K562 (cell line): ENCODE measurements at regions not wholly inside any gene's neighbourhood (a gene's known extent, or its start where the extent isn't known, plus 50 kb on each side); places are given as distances from the start of the nearest gene placed in this dataset.

Source experiments
- BMI1 ChIP-seq: fragments of 150-350 bp; IDR thresholded peaks from 2 replicates; pipeline ENCODE4 v1.6.1; 2014; ENCODE audit warnings: low read length
- ELK3 ChIP-seq: fragments of 450-650 bp; formaldehyde crosslinking; IDR thresholded peaks from 2 replicates; pipeline ENCODE4 v1.4.0; 2020; ENCODE audit warnings: mild to moderate bottlenecking
- FOXP1 ChIP-seq: sonication (generic); formaldehyde crosslinking; IDR thresholded peaks from 2 replicates; pipeline ENCODE4 v1.8.0; 2022; ENCODE audit warnings: mild to moderate bottlenecking, missing genetic modification reagents
- GABPB1 ChIP-seq: sonication (generic); formaldehyde crosslinking; IDR thresholded peaks from 2 replicates; pipeline ENCODE4 v1.8.0; 2022; ENCODE audit warnings: mild to moderate bottlenecking, missing genetic modification reagents
- MAFG ChIP-seq: fragments of 450-650 bp; conservative IDR thresholded peaks from 2 replicates; pipeline ENCODE4 v1.6.1; 2016; ENCODE audit warnings: missing genetic modification characterization, missing compliant biosample characterization
- MAX ChIP-seq: sonication (generic); formaldehyde crosslinking; IDR thresholded peaks from 2 replicates; pipeline ENCODE4 v1.9.0; 2022; ENCODE audit warnings: mild to moderate bottlenecking, missing genetic modification reagents
- THAP7 ChIP-seq: fragments of 250-450 bp; sonication (Bioruptor Pico); IDR thresholded peaks from 2 replicates; pipeline ENCODE4 v1.5.0; 2021
- ZNF280A ChIP-seq: fragments of 450-650 bp; IDR thresholded peaks from 2 replicates; pipeline ENCODE4 v1.6.1; 2018; ENCODE audit warnings: mild to moderate bottlenecking, low read depth; ENCODE audit not compliant: partially characterized antibody
- ZNF639 ChIP-seq, 2 experiments: fragments of 200-800 bp in 1 of 2; sonication (Bioruptor generic) in 1 of 2; sonication (generic) in 1 of 2; formaldehyde crosslinking in 1 of 2; IDR thresholded peaks in 1 of 2; conservative IDR thresholded peaks in 1 of 2; 2 replicates each; pipeline versions ENCODE4 v1.5.0 to v1.6.1; 2016 to 2020; ENCODE audit warnings: missing compliant biosample characterization in 1 of 2, missing genetic modification characterization in 1 of 2, missing genetic modification reagents in 1 of 2
- ZNF668 ChIP-seq: fragments of 250-450 bp; sonication (Bioruptor Pico); IDR thresholded peaks from 2 replicates; pipeline ENCODE4 v1.8.0; 2022; ENCODE audit warnings: mild to moderate bottlenecking, inconsistent platforms

GRCh38 chr16:79923431-79923830 lies 322.9 kb upstream of the MAF start (continued):
- TF ChIP-seq THAP7 (CRISPR knock-in tag) (no peak), ZNF668 (CRISPR knock-in tag) (no peak), BMI1 (no peak), ZNF280A (no peak), MAFG (tag) (peak; percentile 60; the same call in 1 of the 2 replicates), FOXP1 (CRISPR knock-in tag) (no peak), ZNF639 (CRISPR knock-in tag; conservative IDR thresholded peaks at IDR 0.05 in 1 of 2, IDR thresholded peaks at IDR 0.05 in 1 of 2) (no peak), ELK3 (CRISPR knock-in tag) (no peak), GABPB1 (no peak), MAX (CRISPR knock-in tag) (no peak)
